ENCODE measurements at regions not wholly inside any gene's neighbourhood (a gene's known extent, or its start where the extent isn't known, plus 50 kb on each side); places are given as distances from the start of the nearest gene placed in this dataset.

- no peak for TF ChIP-seq REST (IDR thresholded peaks at IDR 0.05; ENCODE audit: low read depth)
- no peak for TF ChIP-seq TCF7L2 (IDR thresholded peaks at IDR 0.05; ENCODE audit: borderline replicate concordance, extremely low read depth, insufficient read depth, insufficient read length)
- no peak for TF ChIP-seq EZH2 (IDR thresholded peaks at IDR 0.05)
- TF ChIP-seq CTCF (IDR thresholded peaks at IDR 0.05 in 2 of 3, conservative IDR thresholded peaks at IDR 0.05 in 1 of 3; ENCODE audit: borderline replicate concordance in 1 of 3, insufficient read depth in 1 of 3, low read depth in 2 of 3, low read length in 2 of 3), result no peak
- TF ChIP-seq POLR2A (IDR thresholded peaks at IDR 0.05; ENCODE audit: borderline replicate concordance, extremely low read depth, insufficient read depth, insufficient read length), result no peak
- TF ChIP-seq, protein P1, sequence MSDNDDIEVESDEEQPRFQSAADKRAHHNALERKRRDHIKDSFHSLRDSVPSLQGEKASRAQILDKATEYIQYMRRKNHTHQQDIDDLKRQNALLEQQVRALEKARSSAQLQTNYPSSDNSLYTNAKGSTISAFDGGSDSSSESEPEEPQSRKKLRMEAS (IDR thresholded peaks at IDR 0.05), result no peak
These were observed 241.3 kb upstream of the IRX2 start for GRCh38 chr5:2992806-2993205.
